ENCODE measurements at regions not wholly inside any gene's neighbourhood (a gene's known extent, or its start where the extent isn't known, plus 50 kb on each side); places are given as distances from the start of the nearest gene placed in this dataset.

GRCh38 chr18:60905699-60906098, 427.5 kb upstream of the CDH20 start:
- Histone ChIP-seq H3K18ac (ENCODE audit: low read depth, low read length) (no peak overlapping the region), H3K56ac (ENCODE audit: extremely low read depth, insufficient read depth, low read length) (no peak overlapping the region), H4K20me1 (ENCODE audit: insufficient read depth, low read length) (no peaks in the 10 kb centered on the region), H3K4me3 (ENCODE audit: insufficient read depth, low read depth, low read length) (no peak overlapping the region), H2BK5ac (ENCODE audit: low read depth, low read length, poor library complexity, severe bottlenecking) (no peak overlapping the region), H3K4me1 (ENCODE audit: control insufficient read depth, insufficient read depth, low read length) (no peaks in the 10 kb centered on the region), H3K9ac (ENCODE audit: low read depth, low read length) (no peak overlapping the region), H3K4ac (ENCODE audit: low read depth, low read length) (no peak overlapping the region), H4K8ac (ENCODE audit: low read depth in 2 of 2, low read length in 2 of 2) (no peak overlapping the region), H3K27me3 (ENCODE audit: control insufficient read depth, insufficient read depth, low read length) (no peaks in the 10 kb centered on the region), H2BK15ac (ENCODE audit: low read depth, low read length) (no peak overlapping the region), H2AK9ac (replicated peaks; ENCODE audit: low read depth, low read length, poor library complexity) (no peak overlapping the region), H4K91ac (ENCODE audit: insufficient read depth, low read depth, low read length) (no peak overlapping the region), H3K4me2 (ENCODE audit: low read depth, low read length) (no peak overlapping the region), H3K9me1 (ENCODE audit: insufficient read depth, low read length) (no peaks in the 10 kb centered on the region), H2AK5ac (ENCODE audit: low read depth, low read length) (no peak overlapping the region), H3K79me1 (ENCODE audit: low read depth in 1 of 2, low read length in 2 of 2) (no peaks in the 10 kb centered on the region), H3K36me3 (ENCODE audit: control insufficient read depth, insufficient read depth, low read length) (no peaks in the 10 kb centered on the region), H2BK20ac (ENCODE audit: low read depth, low read length) (no peak overlapping the region), H3K23ac (ENCODE audit: low read depth, low read length) (no peak overlapping the region), H3K14ac (replicated peaks; ENCODE audit: low read depth, low read length) (no peak overlapping the region), H3K9me3 (ENCODE audit: control insufficient read depth, insufficient read depth, low read length) (peaks cover 2% of the 10 kb centered on the region; the same call in 1 of the 2 replicates), H2AFZ (replicated peaks; ENCODE audit: low read length, poor library complexity) (no peak overlapping the region), H4K5ac (ENCODE audit: low read depth, low read length) (no peak overlapping the region), H3K27ac (ENCODE audit: insufficient read depth, low read length) (no peak overlapping the region), H2BK120ac (ENCODE audit: low read depth, low read length) (no peak overlapping the region)
- CTCF ChIA-PET, result interaction anchor here (0.5 kb wide), 1 partner anchor 68 kb away, joined by 4 read pairs; no protein-coding TSS in a partner anchor
- POLR2A ChIA-PET (ENCODE audit: unreplicated experiment), result no interaction called here
- in situ Hi-C loops (cut with MboI; ENCODE audit: low sequenced_read_pairs), result no loop called here
- TF ChIP-seq BHLHE40 (IDR thresholded peaks at IDR 0.05; ENCODE audit: low read depth, low read length) (no peak), ELK1 (IDR thresholded peaks at IDR 0.05; ENCODE audit: borderline replicate concordance, low read depth, low read length) (no peak), NFE2L2 (IDR thresholded peaks at IDR 0.05; ENCODE audit: low read depth, low read length) (no peak), RAD21 (IDR thresholded peaks at IDR 0.05; ENCODE audit: low read length) (no peak), CTCF (conservative IDR thresholded peaks at IDR 0.05; ENCODE audit: low read depth, low read length) (no peak), FOS (IDR thresholded peaks at IDR 0.05; ENCODE audit: low read depth, low read length) (no peak)
- no TSS peak for BruUV-seq (replicated peaks)
- no peak for DNase-seq
- no peak for ATAC-seq (ENCODE audit: low read depth)
- intact Hi-C loops (cut with micrococcal nuclease), result no loop called here
- dilution Hi-C loops (cut with HindIII; ENCODE audit: low sequenced_read_pairs, unreplicated experiment), result no loop called here
- no CpG with 5 or more reads among the region's 3 CpGs for WGBS, 2 experiments (ENCODE audit: extremely low coverage in 2 of 2, insufficient read length in 1 of 2)

Measured in IMR-90 (cell line).